ENCODE measurements at regions not wholly inside any gene's neighbourhood (a gene's known extent, or its start where the extent isn't known, plus 50 kb on each side); places are given as distances from the start of the nearest gene placed in this dataset.

DNA sequence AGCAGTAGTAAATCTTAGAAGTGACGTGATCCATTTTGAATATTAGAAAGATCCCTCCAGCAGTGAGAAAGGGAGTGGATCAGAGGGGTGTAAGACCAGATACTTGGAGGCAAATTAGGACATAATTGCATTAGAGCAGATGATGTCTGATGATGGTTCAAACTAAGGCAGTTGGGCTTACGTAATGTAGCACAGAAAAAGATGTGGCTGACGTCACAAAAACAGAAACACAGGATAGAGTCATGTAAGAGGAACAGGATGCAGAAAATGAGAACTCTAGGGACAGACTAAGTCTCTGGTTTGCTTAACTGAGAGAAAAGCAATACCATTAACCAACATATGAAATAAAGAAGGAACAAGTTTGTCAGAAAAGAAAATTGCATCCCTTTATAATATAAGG, 392.5 kb upstream of the DACH1 start:
- no peaks in the 10 kb centered on the region for H3K9me2 ChIP-seq (replicated peaks; ENCODE audit: low read depth, low read length)
- H3K4me1 ChIP-seq (ENCODE audit: insufficient read depth, low read length, poor library complexity, severe bottlenecking): no peaks in the 10 kb centered on the region
- no peaks in the 10 kb centered on the region for H3K79me2 ChIP-seq (ENCODE audit: insufficient read depth, low read length)
- H4K20me1 ChIP-seq (ENCODE audit: insufficient read depth, low read length, poor library complexity, severe bottlenecking): no peaks in the 10 kb centered on the region
- no peaks in the 10 kb centered on the region for H3F3A ChIP-seq (ENCODE audit: low read depth)
- no peak for TF ChIP-seq EZH2phosphoT487 (IDR thresholded peaks at IDR 0.05; ENCODE audit: borderline replicate concordance)
- TF ChIP-seq CTCF (conservative IDR thresholded peaks at IDR 0.05; ENCODE audit: low read length): no peak
- H3K36me3 ChIP-seq (ENCODE audit: insufficient read depth, low read length): no peaks in the 10 kb centered on the region
- H3K4me3 ChIP-seq (ENCODE audit: low read length, poor library complexity, severe bottlenecking): no peak overlapping the region
- H3K9me3 ChIP-seq (ENCODE audit: insufficient read depth, low read depth, low read length): no peaks in the 10 kb centered on the region
- H2AFZ ChIP-seq (ENCODE audit: low read length): no peak overlapping the region
- no peak overlapping the region for H3K9ac ChIP-seq (ENCODE audit: low read depth, low read length, poor library complexity, severe bottlenecking)
- no peaks in the 10 kb centered on the region for H3K27me3 ChIP-seq (ENCODE audit: insufficient read depth, low read length, poor library complexity, severe bottlenecking)
- no peak overlapping the region for H3K4me2 ChIP-seq (ENCODE audit: low read depth, low read length, poor library complexity, severe bottlenecking)

- Histone ChIP-seq H3K9me3 (ENCODE audit: insufficient read depth, low read depth, low read length) (no peaks in the 10 kb centered on the region), H3K79me2 (ENCODE audit: insufficient read depth, low read length) (no peaks in the 10 kb centered on the region), H3F3A (ENCODE audit: low read depth) (no peaks in the 10 kb centered on the region), H3K36me3 (ENCODE audit: insufficient read depth, low read length) (no peaks in the 10 kb centered on the region), H3K9ac (ENCODE audit: low read depth, low read length, poor library complexity, severe bottlenecking) (no peak overlapping the region), H3K4me2 (ENCODE audit: low read depth, low read length, poor library complexity, severe bottlenecking) (no peak overlapping the region), H2AFZ (ENCODE audit: low read length) (no peak overlapping the region), H4K20me1 (ENCODE audit: insufficient read depth, low read length, poor library complexity, severe bottlenecking) (no peaks in the 10 kb centered on the region), H3K4me3 (ENCODE audit: low read length, poor library complexity, severe bottlenecking) (no peak overlapping the region), H3K9me2 (replicated peaks; ENCODE audit: low read depth, low read length) (no peaks in the 10 kb centered on the region), H3K27me3 (ENCODE audit: insufficient read depth, low read length, poor library complexity, severe bottlenecking) (no peaks in the 10 kb centered on the region), H3K4me1 (ENCODE audit: insufficient read depth, low read length, poor library complexity, severe bottlenecking) (no peaks in the 10 kb centered on the region)
- no peak for TF ChIP-seq CTCF (conservative IDR thresholded peaks at IDR 0.05; ENCODE audit: low read length)
- no peak for TF ChIP-seq EZH2phosphoT487 (IDR thresholded peaks at IDR 0.05; ENCODE audit: borderline replicate concordance)
Measured at GRCh38 chr13:72258340-72258981, 391.5 kb upstream of the DACH1 start.

DNA sequence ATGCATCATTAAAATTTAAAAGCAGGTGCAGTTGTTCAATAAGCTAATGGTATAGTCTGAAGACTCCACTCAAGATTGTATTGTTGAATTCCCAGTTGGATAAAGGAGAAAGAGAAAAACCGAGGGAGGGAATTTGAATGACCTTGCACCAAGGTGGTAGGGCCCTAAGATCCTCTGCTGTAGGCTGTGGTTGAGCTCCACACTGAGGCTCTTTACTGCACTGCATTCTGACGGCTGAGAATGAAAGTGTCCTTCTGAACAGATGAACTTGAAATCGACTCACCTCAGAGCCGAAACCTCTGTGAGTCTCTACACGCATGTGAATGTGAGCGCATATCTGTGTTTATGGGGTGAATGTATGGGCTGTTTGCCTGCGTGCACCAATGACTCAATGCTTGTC, 388.9 kb upstream of the DACH1 start:
- H3K9me3 ChIP-seq (ENCODE audit: insufficient read depth, low read depth, low read length): no peaks in the 10 kb centered on the region
- H3K27me3 ChIP-seq (ENCODE audit: insufficient read depth, low read length, poor library complexity, severe bottlenecking): no peaks in the 10 kb centered on the region
- no peaks in the 10 kb centered on the region for H3F3A ChIP-seq (ENCODE audit: low read depth)
- no peak overlapping the region for H2AFZ ChIP-seq (ENCODE audit: low read length)
- no peak overlapping the region for H3K4me2 ChIP-seq (ENCODE audit: low read depth, low read length, poor library complexity, severe bottlenecking)
- no peak overlapping the region for H3K4me3 ChIP-seq (ENCODE audit: low read length, poor library complexity, severe bottlenecking)
- no peaks in the 10 kb centered on the region for H4K20me1 ChIP-seq (ENCODE audit: insufficient read depth, low read length, poor library complexity, severe bottlenecking)
- TF ChIP-seq CTCF (conservative IDR thresholded peaks at IDR 0.05; ENCODE audit: low read length) (peak; percentile 45), EZH2phosphoT487 (IDR thresholded peaks at IDR 0.05; ENCODE audit: borderline replicate concordance) (no peak)
- H3K36me3 ChIP-seq (ENCODE audit: insufficient read depth, low read length): no peaks in the 10 kb centered on the region
- H3K79me2 ChIP-seq (ENCODE audit: insufficient read depth, low read length): no peaks in the 10 kb centered on the region
- no peaks in the 10 kb centered on the region for H3K4me1 ChIP-seq (ENCODE audit: insufficient read depth, low read length, poor library complexity, severe bottlenecking)
- H3K9me2 ChIP-seq (replicated peaks; ENCODE audit: low read depth, low read length): no peaks in the 10 kb centered on the region
- no peak overlapping the region for H3K9ac ChIP-seq (ENCODE audit: low read depth, low read length, poor library complexity, severe bottlenecking)

Measured in Loucy (cell line).